ENCODE measurements at regions not wholly inside any gene's neighbourhood (a gene's known extent, or its start where the extent isn't known, plus 50 kb on each side); places are given as distances from the start of the nearest gene placed in this dataset. TPM values are rescaled to one million over a fixed set of nuclear protein-coding genes. Genes with fewer than 3 reads are reported as not detected.

- no peak for DNase-seq (ENCODE audit: low read depth)
Measured at GRCh38 chr7:7117935-7118586, 64.3 kb upstream of the C1GALT1 start.

GRCh38 chr7:7118822-7119221, 63.5 kb upstream of the C1GALT1 start:
- DNase-seq (ENCODE audit: low read depth) = no peak

GRCh38 chr7:7119729-7120128, 62.6 kb upstream of the C1GALT1 start:
- no peak for DNase-seq (ENCODE audit: low read depth)

GRCh38 chr7:7122033-7122478, 60.3 kb upstream of the C1GALT1 start:
- DNase-seq (ENCODE audit: low read depth) = no peak

- DNase-seq (ENCODE audit: low read depth) = peak; percentile 33
Measured at GRCh38 chr7:7122701-7123281, 59.6 kb upstream of the C1GALT1 start.

DNA sequence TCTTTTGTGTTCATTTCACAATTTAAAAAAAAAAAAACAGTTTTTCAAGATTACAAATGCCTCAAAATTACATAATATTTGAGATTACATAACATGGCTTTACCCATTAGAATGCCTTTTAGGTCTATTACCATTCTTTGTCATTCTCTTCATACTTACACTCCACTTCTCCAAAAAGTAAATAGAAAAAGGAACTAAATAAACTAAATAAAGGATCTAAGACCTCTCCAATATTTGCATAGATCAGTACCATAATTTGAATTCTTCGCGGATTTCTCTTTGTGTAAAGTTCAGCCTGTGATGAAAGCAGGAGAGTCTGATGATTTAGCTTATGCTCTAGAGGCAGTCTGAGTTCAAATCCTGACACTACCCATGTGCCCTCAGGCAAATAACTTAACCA, 56.4 kb upstream of the C1GALT1 start:
- no peak for DNase-seq (ENCODE audit: low read depth)

DNA sequence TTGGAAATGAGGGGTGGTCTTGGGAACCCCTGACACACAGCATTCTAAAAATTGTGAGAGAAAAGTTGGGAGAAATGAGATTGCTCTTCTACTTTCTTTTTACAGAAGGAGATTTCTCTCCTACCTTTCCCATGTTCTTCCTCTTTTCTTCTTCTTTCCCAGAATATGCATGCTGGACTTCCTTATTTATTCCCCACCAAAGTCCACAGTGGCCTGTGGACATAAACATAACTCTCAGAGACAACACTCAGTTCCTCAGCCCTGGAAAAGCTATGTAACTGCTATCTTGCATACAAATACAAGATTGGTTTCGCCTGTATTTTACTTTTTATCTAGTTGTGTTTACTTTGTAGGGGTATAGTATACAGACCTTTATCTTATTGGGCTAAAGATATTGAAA, 54.6 kb upstream of the C1GALT1 start:
- no peak for DNase-seq (ENCODE audit: low read depth)

- DNase-seq (ENCODE audit: low read depth) = no peak
Measured at GRCh38 chr7:7129381-7129780, 53.0 kb upstream of the C1GALT1 start.

DNA sequence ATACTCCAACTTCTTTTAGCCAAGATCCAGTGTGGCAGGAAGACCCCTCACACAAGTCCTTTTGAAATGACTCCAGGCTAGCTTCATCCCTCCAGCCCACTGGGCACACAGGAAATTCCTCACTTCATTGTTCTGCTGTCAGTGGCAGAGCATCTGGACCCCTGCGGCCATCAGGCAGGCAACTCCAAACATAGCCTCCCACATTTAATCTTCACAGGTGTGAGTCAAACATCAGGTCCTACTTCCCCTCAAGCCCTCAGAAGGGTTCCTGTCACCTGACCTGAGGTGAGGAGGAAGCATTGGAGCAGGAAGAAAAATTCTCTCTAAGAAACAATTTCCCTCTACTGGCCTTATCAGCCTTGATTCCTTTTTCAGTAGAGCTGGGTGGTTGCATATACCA, 51.1 kb upstream of the C1GALT1 start:
- no peak for DNase-seq (ENCODE audit: low read depth)

Small RNAs in the stretch of these regions (small RNA-seq; reads per million reads assigned to genes)
- gene AC079804.2 (not detected), gene MIR3683 (not detected), gene RF00019 (not detected)
